ENCODE measurements at regions not wholly inside any gene's neighbourhood (a gene's known extent, or its start where the extent isn't known, plus 50 kb on each side); places are given as distances from the start of the nearest gene placed in this dataset.
A peak's percentile ranks its signal among the peaks of the same experiment; 100 is the strongest.

DNA sequence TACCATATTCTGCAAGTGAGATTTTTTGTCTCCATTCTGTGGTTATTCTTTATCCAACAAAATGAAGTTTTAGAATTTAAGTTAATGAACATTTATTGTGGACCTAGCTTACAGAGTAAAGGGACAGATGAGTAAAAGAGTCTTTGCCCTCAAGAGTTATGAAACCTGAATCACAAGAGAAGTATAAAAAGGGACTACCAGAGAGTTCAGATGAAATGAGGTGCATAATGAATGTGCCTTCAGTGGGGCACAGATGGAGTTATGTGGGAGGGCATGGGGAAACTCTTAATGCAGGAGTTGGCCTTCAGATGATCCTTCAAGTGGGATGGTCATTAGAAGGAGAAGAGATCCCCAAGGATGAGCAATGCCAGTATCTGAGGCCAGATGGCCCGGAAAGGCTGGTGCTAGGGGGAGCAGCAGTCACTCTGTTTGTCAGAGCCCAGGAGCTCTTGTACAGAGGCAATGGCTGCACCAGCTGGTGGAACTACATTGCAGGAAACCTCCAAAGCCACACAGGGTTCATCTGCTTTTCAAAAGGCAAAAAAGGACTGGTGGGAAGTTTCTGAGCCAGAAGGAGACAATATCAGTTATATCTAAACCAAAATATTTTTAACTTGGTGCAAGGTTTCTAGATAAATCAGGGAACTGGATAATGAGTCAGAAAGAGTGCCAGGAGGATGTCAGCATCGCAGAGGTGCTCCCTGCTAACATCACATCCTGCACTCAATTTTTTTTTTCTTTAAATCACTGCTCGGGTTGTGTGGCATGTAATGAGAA, 162.0 kb downstream of the KLF6 start:
- DNase-seq: no peak

DNA sequence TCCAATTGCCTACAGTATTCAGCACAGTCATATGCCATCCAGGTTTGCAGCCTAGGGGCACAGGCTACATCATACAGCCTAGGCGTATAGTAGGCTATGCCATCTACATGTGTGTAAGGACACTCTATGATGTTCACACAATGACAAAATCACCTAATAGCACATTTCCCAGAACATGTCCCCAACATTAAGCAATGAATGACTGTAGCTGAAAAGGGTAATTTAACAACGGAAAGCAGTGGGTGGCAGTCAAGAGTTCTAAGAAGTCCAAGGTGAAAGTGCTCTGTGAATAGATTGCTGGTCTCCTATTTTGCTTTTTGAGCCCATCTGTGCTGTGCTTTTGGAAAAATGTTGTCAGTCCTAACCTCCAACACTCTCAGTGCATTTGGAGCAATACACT, 162.6 kb downstream of the KLF6 start:
- DNase-seq: no peak

DNA sequence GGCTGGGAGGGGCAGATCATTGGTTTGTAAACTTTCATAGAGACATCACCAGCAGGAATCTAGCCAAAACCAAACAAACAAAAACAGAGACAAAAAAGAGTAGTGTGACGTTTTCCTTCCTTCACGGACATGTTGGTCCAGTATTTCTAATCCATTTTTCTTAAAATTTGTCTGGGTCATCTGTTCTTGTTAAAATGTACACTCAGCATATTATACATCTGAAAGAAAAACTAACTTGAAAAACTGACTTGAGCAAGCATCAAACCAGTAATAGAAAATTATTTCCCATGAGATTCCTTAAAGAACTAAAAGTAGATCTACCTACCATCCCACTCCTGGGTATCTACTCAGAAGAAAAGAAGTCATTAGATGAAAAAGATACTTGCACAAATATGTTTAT, 164.2 kb downstream of the KLF6 start:
- DNase-seq: no peak

DNA sequence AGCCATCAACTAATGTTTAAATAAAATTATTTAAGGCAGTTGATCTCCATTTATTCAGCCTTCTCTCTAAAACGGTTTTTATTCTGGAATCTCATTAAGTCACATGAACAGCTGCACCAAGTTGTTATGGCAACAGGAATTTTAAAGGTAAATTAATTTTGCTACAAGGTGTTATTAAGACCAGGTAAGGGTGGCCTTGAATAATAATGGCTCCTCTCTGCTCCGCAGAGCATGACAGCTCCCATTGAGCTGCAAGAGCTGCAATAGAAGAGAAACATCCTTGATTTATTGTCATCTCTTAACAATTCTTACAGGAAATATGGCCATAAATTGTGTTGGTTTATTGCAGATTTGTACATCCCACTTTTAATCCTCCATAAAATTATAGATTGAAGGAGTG, 165.8 kb downstream of the KLF6 start:
- no peak for DNase-seq

DNA sequence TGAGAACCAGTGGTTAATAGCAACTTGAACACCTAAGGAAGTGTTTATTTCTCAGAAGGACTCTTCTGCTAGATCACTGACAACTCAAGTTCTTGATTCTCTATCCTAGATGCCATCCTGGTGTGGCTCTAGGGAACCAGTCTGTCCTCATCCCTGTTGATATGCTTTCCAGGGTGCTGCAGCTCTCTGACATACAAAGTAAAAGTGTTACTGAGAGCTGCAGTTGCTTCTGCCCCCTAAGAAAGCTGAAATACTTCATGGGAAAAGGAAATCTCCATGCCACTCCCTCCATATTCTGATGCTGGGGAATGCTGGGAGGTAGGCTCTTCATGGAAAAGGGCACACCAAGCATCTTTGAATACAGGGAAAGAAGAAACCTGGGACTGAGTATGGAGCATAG, 168.1 kb downstream of the KLF6 start:
- DNase-seq: no peak

DNA sequence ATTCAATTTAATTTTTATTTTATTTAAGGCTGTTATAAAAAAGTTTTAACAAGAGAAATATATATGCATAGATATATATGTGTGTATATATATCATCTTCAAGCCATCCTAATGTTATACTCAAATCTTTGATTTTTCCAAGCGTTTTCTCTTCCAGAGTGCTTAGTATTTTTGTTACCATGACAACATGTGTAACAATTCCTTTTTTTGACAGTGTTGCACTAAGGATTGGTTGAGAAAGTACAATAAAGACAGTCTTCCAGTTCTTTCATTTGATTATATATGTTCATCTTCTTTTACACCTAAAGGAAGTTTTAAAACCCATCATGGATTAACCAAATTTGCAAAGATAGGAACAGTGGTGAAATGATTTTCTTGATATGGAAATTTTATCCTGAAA, 171.7 kb downstream of the KLF6 start:
- DNase-seq: no peak

DNA sequence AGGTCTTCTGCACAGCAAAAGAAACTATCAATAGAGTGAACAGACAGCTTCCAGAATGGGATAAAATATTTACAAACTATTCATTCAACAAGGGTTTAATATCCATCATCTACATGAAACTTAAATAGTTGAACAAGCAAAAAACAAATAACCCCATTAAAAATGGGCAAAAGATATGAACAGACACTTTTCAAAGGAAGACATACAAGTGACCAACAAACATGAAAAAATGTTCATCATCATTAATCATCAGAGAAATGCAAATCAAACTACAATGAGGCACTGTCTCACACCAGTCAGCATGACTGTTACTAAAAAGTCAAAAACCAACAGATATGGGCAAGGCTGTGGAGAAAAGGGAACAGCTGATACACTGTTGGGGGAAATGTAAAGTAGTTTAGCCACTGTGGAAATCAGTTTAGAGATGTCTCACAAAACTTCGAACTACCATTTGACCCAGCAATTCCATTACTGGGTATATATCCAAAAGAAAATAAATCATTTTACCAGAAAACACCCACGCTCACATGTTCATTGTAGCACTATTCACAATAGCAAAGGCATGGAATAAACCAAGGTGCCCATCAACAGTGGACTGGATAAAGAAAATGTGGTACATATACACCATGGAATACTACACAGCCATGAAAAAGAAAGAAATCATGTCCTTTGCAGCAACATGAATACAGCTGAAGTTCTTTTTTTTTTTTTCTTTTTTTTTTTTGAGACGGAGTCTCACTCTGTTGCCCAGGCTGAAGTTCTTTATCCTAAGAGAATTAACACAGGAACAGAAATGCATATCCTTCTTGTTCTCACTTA, 172.6 kb downstream of the KLF6 start:
- no peak for DNase-seq

DNA sequence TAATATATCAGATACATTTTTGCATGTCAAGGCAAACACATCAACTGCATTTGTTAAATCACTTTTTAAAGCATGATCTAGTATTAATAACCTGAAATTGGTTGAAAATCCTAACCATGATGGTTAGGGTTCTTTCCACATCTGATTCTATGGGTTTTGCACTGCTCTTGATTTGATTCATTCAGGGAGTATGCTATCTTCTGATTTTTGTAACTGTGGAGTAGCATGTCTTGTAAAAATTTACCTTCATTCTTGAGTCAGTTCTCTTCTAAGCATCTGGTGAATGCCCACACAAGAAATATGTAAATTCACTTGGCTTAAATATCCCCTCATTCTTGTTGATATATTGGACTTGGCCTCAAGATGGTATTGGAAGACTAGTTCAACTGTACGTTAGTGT, 178.7 kb downstream of the KLF6 start:
- DNase-seq: no peak

DNA sequence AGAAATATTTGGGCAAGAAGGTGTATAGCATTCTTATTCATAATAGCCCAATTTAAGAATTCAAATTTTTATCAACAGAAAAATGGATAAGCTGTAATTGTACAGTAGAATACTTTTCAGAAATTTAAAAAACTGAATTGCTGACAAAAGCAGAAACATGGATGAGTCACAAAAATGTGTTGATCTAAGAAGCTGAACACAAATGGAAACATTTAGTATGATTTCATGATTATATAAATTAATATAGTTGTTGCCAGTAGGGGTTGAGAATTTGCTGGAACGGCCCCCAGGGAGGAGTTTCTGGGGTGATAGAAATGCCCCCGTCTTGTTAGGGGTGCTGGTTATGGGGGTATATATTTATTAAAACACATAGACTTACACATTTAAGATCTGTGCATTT, 179.1 kb downstream of the KLF6 start:
- DNase-seq: no peak

DNA sequence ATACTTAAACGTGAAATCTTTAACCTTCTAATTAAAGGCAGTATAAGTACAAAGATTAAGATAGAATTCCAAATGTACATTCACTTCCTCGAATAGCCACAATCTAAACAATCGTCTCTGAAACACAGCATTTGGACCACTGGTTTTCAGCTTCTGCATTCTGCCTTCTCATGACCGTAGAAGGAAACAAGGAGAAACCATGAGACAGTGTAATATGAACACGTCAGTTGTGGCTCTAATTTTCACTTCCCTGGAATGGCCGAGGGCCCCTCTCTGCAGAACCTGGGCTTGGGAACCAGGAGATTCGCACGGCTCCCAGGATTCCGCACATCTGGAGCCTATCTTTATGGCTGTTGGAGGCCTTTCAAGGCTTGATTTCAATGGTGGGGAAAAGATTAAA, 189.3 kb downstream of the KLF6 start:
- no peak for DNase-seq

DNA sequence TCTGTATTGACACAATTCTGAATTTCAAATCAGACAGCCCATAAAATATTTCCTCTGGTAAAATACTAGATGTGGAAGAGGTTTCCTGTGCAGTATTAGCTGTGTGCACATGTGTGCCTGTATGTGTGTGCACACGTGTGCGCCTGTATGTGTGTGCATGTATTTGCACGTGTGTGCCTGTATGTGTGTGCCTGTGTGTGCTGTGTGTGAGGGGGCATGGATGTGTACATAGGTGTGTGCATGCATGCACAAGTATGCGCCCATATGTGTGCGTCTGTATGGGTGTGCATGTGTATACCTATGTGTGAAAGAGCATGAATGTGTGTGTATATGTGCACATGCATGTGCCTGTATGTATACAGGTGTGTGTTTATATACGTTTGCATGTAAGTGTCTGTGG, 191.4 kb downstream of the KLF6 start:
- no peak for DNase-seq

DNA sequence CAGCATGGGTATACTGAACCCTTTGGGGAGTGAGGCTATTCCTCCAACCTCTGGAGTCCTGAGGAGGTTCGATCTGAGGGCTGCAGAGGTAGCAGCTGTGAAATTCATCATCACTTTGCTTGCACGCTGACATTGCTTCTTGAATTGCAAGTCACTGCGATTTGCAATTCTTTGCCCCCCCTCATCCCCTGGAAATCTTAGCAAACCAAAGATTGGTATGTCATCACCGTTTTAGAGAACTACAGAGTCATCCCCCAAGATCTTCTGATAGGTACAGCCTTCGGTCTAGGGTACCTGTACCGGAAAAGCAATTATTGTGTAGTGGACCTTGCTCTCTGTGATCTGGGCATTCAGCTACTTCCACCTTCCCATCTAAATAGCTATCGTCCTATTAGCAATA, 192.6 kb downstream of the KLF6 start:
- DNase-seq: no peak

DNA sequence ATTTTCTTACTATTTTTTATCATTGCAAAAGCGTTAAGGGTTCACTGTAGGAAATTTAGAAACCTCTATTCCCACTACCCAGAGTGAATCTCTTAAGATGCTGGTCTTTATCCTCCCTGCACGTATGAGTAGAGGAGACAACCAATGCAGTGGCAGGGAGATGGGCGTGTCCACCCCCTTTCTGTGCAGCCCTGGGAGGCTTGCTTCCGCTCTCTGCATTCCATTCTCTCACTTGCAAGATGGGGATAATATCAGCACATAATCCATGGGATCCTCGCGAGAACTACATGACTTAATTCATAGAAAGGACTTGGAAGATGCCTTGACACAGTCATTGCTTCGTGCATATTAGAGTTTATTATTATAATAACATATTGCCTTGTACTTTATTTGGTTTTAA, 196.2 kb downstream of the KLF6 start:
- DNase-seq: no peak

DNA sequence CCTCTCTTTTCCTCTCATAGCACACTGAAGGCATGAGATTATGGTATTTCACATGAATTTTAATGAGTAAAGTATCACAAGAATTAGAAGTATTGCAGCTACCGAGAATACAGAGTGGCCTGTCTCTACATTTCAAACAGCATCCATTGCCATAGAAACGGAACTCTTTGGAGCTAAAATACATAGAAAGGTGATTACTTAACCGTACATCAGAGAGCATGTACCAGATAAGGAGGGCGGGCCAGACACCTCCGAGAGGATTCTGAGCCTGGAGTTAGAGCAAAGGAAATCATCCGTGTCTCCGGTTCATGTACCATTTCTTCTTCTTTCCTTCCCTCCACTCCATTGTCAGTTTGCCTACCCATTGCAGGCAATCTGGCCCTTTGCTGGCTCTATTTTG, 196.7 kb downstream of the KLF6 start:
- no peak for DNase-seq

DNA sequence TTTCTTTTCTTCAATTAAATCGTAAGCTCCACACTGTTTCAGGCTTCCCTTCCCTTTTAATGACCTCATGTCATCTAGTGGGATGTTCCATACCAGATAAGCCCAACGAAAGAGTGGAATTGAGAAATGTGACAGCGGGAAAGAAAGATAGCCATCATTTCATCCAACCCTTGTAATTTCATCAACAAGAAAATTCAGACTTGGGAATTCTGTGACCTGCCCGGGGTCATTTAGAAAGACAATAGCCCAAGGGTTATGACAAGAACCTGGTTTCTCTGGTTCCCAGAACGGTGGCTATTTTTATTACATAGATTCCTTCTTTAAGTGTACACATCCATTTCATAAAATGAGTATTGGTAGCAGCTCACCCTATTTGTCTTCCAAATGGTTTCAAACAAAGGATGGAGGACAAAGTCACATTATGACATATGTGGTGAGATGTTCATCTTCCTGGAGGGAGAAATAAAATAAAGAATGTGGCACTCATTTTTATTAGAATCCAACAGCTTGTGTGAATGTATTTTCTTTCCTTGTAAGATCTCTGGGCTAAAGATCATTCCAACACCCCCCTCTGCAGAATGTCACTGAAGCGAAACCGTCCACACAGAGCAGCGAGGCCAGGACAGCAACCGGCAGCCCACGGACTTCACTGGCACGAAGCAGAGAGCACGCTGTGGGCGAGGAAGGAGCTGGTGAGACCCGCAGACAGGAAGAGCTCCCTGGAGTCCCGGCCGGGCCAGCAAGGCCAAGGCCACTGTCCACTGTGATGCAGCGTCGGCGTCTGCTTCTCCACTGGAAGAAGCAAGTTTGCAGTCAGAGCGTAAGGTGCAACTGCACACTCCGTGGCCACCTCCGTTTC, 199.9 kb downstream of the KLF6 start:
- DNase-seq: peak; percentile 41

DNA sequence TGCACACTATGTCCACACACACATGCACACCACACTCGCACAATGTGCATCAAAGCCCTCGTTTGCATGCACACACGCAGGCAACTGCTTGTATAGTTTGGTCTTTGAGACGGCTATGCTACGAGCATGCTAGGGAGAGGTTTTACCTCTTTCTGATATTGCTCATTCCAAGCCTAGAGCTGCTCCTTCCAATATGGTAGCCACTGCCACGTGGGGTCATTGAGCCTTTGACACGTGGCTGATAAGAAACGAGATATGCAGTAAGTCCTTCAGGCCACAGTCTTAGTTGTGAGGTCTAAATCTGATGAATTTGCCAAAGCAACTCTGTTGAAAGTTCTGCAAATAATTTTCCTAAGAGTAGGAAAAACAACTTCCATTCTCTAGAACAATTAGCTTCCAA, 204.4 kb downstream of the KLF6 start:
- no peak for DNase-seq

DNA sequence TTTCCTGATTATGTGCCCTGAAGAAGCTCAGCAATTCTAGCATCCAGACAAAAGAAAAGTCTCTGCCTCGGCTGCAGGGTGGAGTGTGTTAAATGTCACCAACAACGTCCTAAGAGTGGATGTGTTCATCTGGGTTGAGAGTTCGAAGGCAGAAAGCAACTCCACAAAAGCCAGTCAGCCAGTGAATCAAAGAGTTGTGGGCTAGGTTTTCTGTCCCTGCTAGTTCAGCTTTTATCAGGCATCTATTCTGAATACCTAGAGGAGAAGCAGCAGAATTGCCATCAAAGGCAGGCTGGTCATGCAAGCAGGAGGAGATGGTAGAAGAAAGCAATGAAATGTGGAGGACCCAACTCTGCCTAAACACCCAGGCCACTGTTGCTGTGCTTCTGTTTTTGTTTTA, 205.2 kb downstream of the KLF6 start:
- no peak for DNase-seq

DNA sequence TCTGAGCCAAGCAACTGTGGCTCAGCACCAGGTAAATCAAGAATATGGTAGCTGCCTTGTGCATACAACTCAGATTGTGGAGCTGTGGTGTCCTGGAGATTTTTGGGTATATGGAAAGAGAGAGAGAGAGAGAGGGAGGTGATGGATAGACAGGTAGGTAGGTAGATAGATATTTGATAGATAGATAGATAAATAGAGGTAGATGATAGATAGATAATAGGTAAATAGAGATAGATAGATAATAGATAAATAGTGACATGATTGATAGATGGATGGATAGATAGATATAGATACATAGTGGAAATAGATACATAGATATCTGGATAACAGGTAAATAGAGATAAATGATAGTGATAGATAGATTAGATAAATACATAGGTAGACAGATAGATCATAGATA, 206.3 kb downstream of the KLF6 start:
- DNase-seq: no peak

DNA sequence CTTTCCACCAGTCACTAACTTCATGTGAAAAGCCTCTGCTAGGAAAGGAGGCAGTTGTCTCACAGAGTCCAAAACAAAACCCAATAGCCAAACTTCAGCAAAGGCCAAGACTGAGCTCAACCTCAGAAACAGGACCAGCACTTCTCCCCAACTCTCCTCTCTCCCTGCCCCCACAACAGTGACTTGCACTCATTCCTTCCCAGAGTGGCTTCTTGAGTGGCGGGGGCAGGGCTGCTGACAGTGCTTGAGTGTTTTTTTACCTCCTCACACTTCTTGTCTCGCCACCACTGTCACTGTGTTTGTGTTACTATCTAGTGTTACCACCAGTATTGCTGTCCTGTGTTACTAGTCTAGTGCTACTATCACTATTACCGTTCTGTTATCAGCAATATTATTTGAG, 206.8 kb downstream of the KLF6 start:
- DNase-seq: no peak

DNA sequence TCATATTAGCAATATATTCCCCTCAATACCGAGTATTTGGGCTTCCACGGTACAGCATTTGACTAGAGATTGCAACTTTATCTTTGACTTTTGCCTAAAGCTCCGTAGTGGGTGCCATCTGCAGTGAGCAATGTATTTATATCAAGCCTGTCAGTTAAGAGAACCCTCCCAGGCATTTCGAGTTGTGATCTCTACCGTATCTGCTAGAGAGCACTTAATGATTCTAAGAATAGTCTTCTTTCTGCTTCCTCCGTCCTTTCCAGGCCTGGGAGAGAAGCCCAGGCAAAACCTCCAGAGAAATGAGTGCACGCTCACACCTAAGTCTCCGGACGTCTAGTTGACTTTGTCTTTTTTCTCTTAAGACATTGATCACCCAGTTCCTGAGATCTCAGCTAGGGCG, 210.6 kb downstream of the KLF6 start:
- DNase-seq: no peak

DNA sequence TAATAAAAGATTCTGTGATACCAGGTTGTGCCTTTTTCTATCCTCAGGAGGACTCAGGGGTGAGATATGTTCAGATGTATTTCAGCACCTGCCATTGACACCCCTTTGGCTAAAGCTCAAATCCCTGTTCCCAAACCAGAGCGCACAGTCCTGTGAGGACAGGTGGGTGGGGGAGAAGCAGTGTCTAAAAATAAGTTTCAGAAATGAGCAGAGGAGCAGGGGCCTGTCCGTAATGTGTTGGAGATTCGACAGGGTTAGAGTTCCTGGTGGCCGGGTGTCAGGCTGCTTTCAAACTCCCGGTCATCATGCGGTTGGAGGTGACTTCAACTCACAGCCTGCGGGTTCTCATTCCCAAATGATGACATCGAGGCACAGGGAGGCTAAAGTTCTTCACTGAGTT, 211.5 kb downstream of the KLF6 start:
- DNase-seq: no peak

DNA sequence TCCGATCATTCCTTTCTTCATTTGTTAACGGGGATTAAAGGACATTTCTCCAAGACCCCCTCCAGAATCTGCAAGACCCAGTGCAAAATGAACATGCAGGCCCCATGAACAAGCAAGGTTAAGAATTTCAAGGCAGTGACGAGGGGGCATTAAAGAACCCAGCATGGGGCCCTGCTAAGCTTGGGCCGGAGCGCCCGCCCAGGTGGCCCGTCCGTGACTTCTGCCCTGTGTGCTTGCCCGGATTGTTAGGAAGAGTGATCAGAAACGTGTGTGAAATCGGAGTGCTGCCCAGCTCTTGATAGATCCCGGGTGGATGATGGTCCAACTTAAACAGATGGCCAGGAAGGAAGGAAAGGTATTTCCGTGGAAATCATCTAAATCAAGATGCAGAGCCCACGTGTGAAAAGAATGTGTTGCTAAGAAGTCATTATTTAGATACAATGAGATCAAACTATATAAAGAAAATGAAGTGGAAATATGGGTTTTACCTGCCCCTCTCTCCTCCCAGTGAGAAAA, 213.6 kb downstream of the KLF6 start:
- no peak for DNase-seq

DNA sequence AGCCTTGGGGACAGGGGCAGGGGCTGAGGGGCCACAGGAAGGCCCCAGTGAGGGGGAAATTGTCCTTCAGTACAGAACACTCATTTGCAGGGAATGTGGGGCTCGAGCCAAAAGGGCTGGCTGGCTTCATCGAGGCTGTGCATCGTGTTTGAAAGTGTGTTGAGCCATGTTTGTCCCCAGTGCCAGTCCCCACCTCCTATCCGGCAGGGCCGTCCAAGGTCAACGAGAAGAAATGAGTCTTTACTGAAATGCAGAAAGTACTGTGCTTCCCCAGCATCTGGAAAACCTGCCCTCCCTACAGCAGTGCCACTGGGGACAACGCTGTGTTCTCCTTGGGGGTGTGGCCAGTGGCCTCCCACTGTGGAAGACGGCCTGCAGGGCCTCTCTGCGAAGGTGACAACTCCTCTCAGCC, 214.1 kb downstream of the KLF6 start:
- DNase-seq: no peak

Data from kidney glomerular epithelial cell (primary cell).